Sigmoid colon (tissue), 6 donors: ENCODE measurements at regions not wholly inside any gene's neighbourhood (a gene's known extent, or its start where the extent isn't known, plus 50 kb on each side); places are given as distances from the start of the nearest gene placed in this dataset.

Experiments used
- DNase-seq: peaks from one replicate; pipeline ENCODE4 v3.0.0-alpha.2; 2019
- H3K27ac ChIP-seq, 4 donors: fragments of 200-600 bp; sonication (generic); one replicate each; pipeline ENCODE4 v1.5.1; 2016 to 2019; ENCODE audit warnings: mild to moderate bottlenecking in 1 of 4
- H3K27me3 ChIP-seq, 3 donors: fragments of 200-600 bp; sonication (generic); one replicate each; pipeline ENCODE4 v1.5.1; 2019; ENCODE audit warnings: mild to moderate bottlenecking in 1 of 3
- H3K36me3 ChIP-seq, 4 donors: fragments of 200-600 bp; sonication (generic); one replicate each; pipeline ENCODE4 v1.5.1; 2016 to 2019
- H3K4me1 ChIP-seq, 4 donors: fragments of 200-600 bp; sonication (generic); one replicate each; pipeline ENCODE4 v1.5.1; 2017 to 2019
- H3K4me3 ChIP-seq, 4 donors: fragments of 200-600 bp; sonication (generic); one replicate each; pipeline ENCODE4 v1.5.1; 2017 to 2019; ENCODE audit warnings: mild to moderate bottlenecking in 2 of 4, moderate library complexity in 1 of 4
- H3K9me3 ChIP-seq, 4 donors: fragments of 200-600 bp in 3 of 4; sonication (generic) in 3 of 4; one replicate each; pipeline versions ENCODE4 v1.5.1 to v1.6.1; 2013 to 2019
- CTCF ChIP-seq, 4 experiments: fragments of 450-650 bp in 3 of 4; fragments of 200-600 bp in 1 of 4; IDR thresholded peaks; one replicate each; pipeline ENCODE4 v1.5.1; 2016 to 2019; ENCODE audit warnings: antibody characterized with exemption in 4 of 4, mild to moderate bottlenecking in 3 of 4, moderate library complexity in 2 of 4
- EP300 ChIP-seq, 4 donors: sonication (generic); formaldehyde crosslinking; IDR thresholded peaks; one replicate each; pipeline ENCODE4 v1.6.1; 2017; ENCODE audit warnings: antibody characterized with exemption in 4 of 4
- POLR2A ChIP-seq, 2 donors: fragments of 450-650 bp; IDR thresholded peaks; one replicate each; pipeline ENCODE4 v1.6.1; 2016; ENCODE audit warnings: antibody characterized with exemption in 2 of 2, mild to moderate bottlenecking in 2 of 2, moderate library complexity in 2 of 2
- POLR2AphosphoS5 ChIP-seq, 4 donors: sonication (generic); formaldehyde crosslinking; IDR thresholded peaks; one replicate each; pipeline ENCODE4 v1.6.1; 2017; ENCODE audit warnings: antibody characterized with exemption in 4 of 4
- WGBS, 2 donors: extraction: QIAGEN DNeasy Blood & Tissue Kit; methylation state at CpG; one replicate each; pipeline ENCODE4 v1.1.7; 2013; 5-methylcytosine and 5-hydroxymethylcytosine counted together
- intact Hi-C: fragments of 100-400 bp; cut with DNase I; formaldehyde crosslinking; loops from one replicate; pipeline ENCODE4 v1.15.1; 2023
- donor health status: healthy with polysubstance abuse.
- donor health status: healthy.

GRCh38 chr12:116414891-116415290 is 137.4 kb upstream of the MED13L start:
- H3K36me3 ChIP-seq: no peaks in the 10 kb centered on the region
- peaks cover 0 to 24% (median 10%) of the 10 kb centered on the region in 4 donors for H3K4me1 ChIP-seq
- WGBS, 2 donors: 85 to 88% methylated on average over 12 of the region's 12 CpGs
- intact Hi-C loops: no loop called here
- no peak overlapping the region for H3K27ac ChIP-seq
- TF ChIP-seq CTCF (IDR thresholded peaks at IDR 0.05) (no peak), POLR2A (IDR thresholded peaks at IDR 0.05) (no peak), EP300 (IDR thresholded peaks at IDR 0.05) (no peak), POLR2AphosphoS5 (IDR thresholded peaks at IDR 0.05) (no peak)
- no peaks in the 10 kb centered on the region for H3K27me3 ChIP-seq
- H3K4me3 ChIP-seq: no peak overlapping the region
- no peaks in the 10 kb centered on the region for H3K9me3 ChIP-seq
- no peak for DNase-seq

DNA sequence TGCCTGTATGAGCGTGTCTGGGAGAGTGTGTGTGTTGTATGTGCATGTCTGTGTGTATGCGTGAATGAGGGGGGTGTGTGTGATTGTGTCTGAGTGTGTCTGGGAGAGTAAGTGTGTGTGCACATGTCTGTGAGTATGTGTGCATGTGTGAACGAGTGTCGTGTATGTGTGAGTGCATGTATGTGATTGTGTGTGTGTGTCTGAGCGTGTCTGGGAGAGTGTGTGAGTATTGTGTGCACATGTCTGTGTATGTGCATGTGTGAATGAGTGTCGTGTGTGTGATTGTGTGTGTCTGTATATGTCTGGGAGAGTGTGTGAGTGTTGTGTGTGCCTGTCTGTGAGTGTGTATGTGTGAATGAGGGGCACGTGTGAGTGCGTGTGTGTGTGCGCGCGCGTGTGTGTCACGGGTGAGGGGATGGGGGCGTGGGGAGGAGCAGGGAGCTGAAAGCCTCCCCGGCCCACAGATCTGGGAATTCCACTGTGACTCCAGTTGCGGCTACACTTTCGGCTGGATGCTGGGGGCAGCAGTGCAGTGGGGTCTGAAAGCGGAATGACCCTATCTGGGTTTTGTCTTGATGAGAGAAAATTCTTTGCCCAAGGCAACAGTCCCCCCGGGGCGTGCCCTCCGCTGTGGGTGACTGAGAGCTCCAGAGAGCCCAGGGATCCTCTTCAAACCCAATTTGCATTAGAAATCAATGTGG is 138.1 kb upstream of the MED13L start:
- Histone ChIP-seq H3K4me3 (no peak overlapping the region), H3K9me3 (no peaks in the 10 kb centered on the region), H3K36me3 (no peaks in the 10 kb centered on the region), H3K4me1 (peaks cover 0 to 17% (median 8%) of the 10 kb centered on the region in 4 donors), H3K27ac (no peak overlapping the region), H3K27me3 (no peaks in the 10 kb centered on the region)
- 94 to 95% methylated on average over 21 of the region's 21 CpGs for WGBS, 2 donors
- intact Hi-C loops: no loop called here
- TF ChIP-seq EP300 (IDR thresholded peaks at IDR 0.05): no peak
- TF ChIP-seq CTCF (IDR thresholded peaks at IDR 0.05): no peak
- no peak for TF ChIP-seq POLR2A (IDR thresholded peaks at IDR 0.05)
- TF ChIP-seq POLR2AphosphoS5 (IDR thresholded peaks at IDR 0.05): no peak
- no peak for DNase-seq

GRCh38 chr12:116416166-116416565 is 138.7 kb upstream of the MED13L start:
- DNase-seq: no peak
- Histone ChIP-seq H3K9me3 (no peaks in the 10 kb centered on the region), H3K27ac (no peak overlapping the region), H3K4me1 (peaks cover 0 to 11% (median 5%) of the 10 kb centered on the region in 4 donors), H3K27me3 (no peaks in the 10 kb centered on the region), H3K36me3 (no peaks in the 10 kb centered on the region), H3K4me3 (no peak overlapping the region)
- intact Hi-C loops: no loop called here
- 64 to 73% methylated on average over 3 of the region's 3 CpGs for WGBS, 2 donors
- no peak for TF ChIP-seq CTCF (IDR thresholded peaks at IDR 0.05)
- no peak for TF ChIP-seq POLR2A (IDR thresholded peaks at IDR 0.05)
- TF ChIP-seq EP300 (IDR thresholded peaks at IDR 0.05): no peak
- no peak for TF ChIP-seq POLR2AphosphoS5 (IDR thresholded peaks at IDR 0.05)

DNA sequence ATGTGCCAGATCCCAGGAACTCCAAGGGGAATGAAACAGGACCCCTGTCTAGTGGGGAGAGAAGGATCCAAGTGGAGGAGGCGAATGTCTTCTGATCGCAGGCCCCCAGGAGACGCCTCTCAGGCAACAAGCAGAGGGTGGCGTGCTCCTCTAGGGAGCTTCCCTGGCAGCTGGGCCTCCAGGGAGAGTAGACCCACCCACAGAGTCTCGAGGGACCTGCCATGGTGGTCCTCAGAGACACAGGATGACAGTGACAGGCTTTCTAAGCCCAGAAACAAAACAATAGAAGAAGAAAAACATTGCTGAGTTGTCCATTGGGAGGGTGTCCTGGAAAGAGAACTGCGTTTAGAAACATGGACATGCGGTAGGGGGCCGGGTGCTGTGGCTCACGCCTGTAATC is 140.6 kb upstream of the MAP1LC3B2 start:
- Histone ChIP-seq H3K4me1 (peaks cover 0 to 9% (median 8%) of the 10 kb centered on the region in 4 donors), H3K27ac (no peak overlapping the region), H3K36me3 (no peaks in the 10 kb centered on the region), H3K27me3 (no peaks in the 10 kb centered on the region), H3K9me3 (no peaks in the 10 kb centered on the region), H3K4me3 (no peak overlapping the region)
- no peak for DNase-seq
- intact Hi-C loops: no loop called here
- no peak for TF ChIP-seq EP300 (IDR thresholded peaks at IDR 0.05)
- TF ChIP-seq CTCF (IDR thresholded peaks at IDR 0.05): no peak
- TF ChIP-seq POLR2AphosphoS5 (IDR thresholded peaks at IDR 0.05): no peak
- TF ChIP-seq POLR2A (IDR thresholded peaks at IDR 0.05): no peak
- WGBS, 2 donors: 88 to 90% methylated on average over 9 of the region's 9 CpGs
